HG03095 (cell line): ENCODE measurements at regions not wholly inside any gene's neighbourhood (a gene's known extent, or its start where the extent isn't known, plus 50 kb on each side); places are given as distances from the start of the nearest gene placed in this dataset.

Experiments used
- ATAC-seq: cut with Tn5 transposase; IDR thresholded peaks from one replicate; pipeline ENCODE4 v1.9.1; 2021; ENCODE audit warnings: moderate library complexity; ENCODE audit not compliant: unreplicated experiment

GRCh38 chr2:183283209-183283608 is 159.0 kb downstream of the NUP35 start:
- no peak for ATAC-seq

GRCh38 chr2:183284606-183285005 is 160.4 kb downstream of the NUP35 start:
- no peak for ATAC-seq

GRCh38 chr2:183291436-183291835 is 167.2 kb downstream of the NUP35 start:
- no peak for ATAC-seq

- ATAC-seq = no peak
These were observed 167.8 kb downstream of the NUP35 start for GRCh38 chr2:183292028-183292427.

- ATAC-seq = no peak
These were observed 215.1 kb downstream of the NUP35 start for GRCh38 chr2:183339311-183339710.

- ATAC-seq = no peak
These were observed 216.8 kb downstream of the NUP35 start for GRCh38 chr2:183341057-183341456.

GRCh38 chr2:183347969-183348368 is 223.7 kb downstream of the NUP35 start:
- no peak for ATAC-seq

GRCh38 chr2:183348492-183348891 is 224.2 kb downstream of the NUP35 start:
- no peak for ATAC-seq

GRCh38 chr2:183349091-183349490 is 224.8 kb downstream of the NUP35 start:
- ATAC-seq = no peak

GRCh38 chr2:183359867-183360266 is 235.6 kb downstream of the NUP35 start:
- ATAC-seq = no peak

GRCh38 chr2:183371545-183371944 is 247.3 kb downstream of the NUP35 start:
- ATAC-seq = no peak

GRCh38 chr2:183375821-183376220 is 251.6 kb downstream of the NUP35 start:
- ATAC-seq = no peak

- ATAC-seq = no peak
These were observed 259.6 kb downstream of the NUP35 start for GRCh38 chr2:183383854-183384253.

- no peak for ATAC-seq
These were observed 265.4 kb downstream of the NUP35 start for GRCh38 chr2:183389546-183390080.

GRCh38 chr2:183390109-183390508 is 265.9 kb downstream of the NUP35 start:
- ATAC-seq = no peak

GRCh38 chr2:183404392-183404791 is 280.1 kb downstream of the NUP35 start:
- ATAC-seq = no peak

GRCh38 chr2:183408562-183408961 is 284.3 kb downstream of the NUP35 start:
- no peak for ATAC-seq

- no peak for ATAC-seq
These were observed 285.4 kb downstream of the NUP35 start for GRCh38 chr2:183409662-183410061.

GRCh38 chr2:183416753-183417152 is 292.5 kb downstream of the NUP35 start:
- ATAC-seq = no peak

- no peak for ATAC-seq
These were observed 302.6 kb downstream of the NUP35 start for GRCh38 chr2:183426825-183427224.

GRCh38 chr2:183427558-183427957 is 303.3 kb downstream of the NUP35 start:
- ATAC-seq = no peak

GRCh38 chr2:183428881-183429280 is 304.6 kb downstream of the NUP35 start:
- ATAC-seq = no peak

- ATAC-seq = no peak
These were observed 314.3 kb downstream of the NUP35 start for GRCh38 chr2:183438541-183438940.

- no peak for ATAC-seq
These were observed 330.8 kb downstream of the NUP35 start for GRCh38 chr2:183455056-183455455.
